ENCODE measurements at regions not wholly inside any gene's neighbourhood (a gene's known extent, or its start where the extent isn't known, plus 50 kb on each side); places are given as distances from the start of the nearest gene placed in this dataset.

GRCh38 chr18:29465526-29465925, 1288.6 kb upstream of the CDH2 start:
- Histone ChIP-seq H3K27me3 (ENCODE audit: low read depth, low read length) (no peaks in the 10 kb centered on the region), H3K9me3 (ENCODE audit: control insufficient read depth in 1 of 2, low read length in 2 of 2) (no peaks in the 10 kb centered on the region), H3K4me3 (ENCODE audit: low read depth in 1 of 2, low read length in 2 of 2) (no peak overlapping the region), H3K36me3 (ENCODE audit: control insufficient read depth in 1 of 2, insufficient read depth in 2 of 2, low read length in 2 of 2) (no peaks in the 10 kb centered on the region), H3K4me1 (ENCODE audit: control insufficient read depth in 1 of 2, insufficient read depth in 2 of 2, low read length in 2 of 2) (no peaks in the 10 kb centered on the region), H3K27ac (ENCODE audit: low read length) (no peak overlapping the region)

- Histone ChIP-seq H3K4me3 (ENCODE audit: low read depth in 1 of 2, low read length in 2 of 2) (no peak overlapping the region), H3K9me3 (ENCODE audit: control insufficient read depth in 1 of 2, low read length in 2 of 2) (no peaks in the 10 kb centered on the region), H3K4me1 (ENCODE audit: control insufficient read depth in 1 of 2, insufficient read depth in 2 of 2, low read length in 2 of 2) (no peaks in the 10 kb centered on the region), H3K27ac (ENCODE audit: low read length) (no peak overlapping the region), H3K27me3 (ENCODE audit: low read depth, low read length) (no peaks in the 10 kb centered on the region), H3K36me3 (ENCODE audit: control insufficient read depth in 1 of 2, insufficient read depth in 2 of 2, low read length in 2 of 2) (no peaks in the 10 kb centered on the region)
Observed at GRCh38 chr18:29459972-29460371, 1283.0 kb upstream of the CDH2 start.

GRCh38 chr18:29457316-29457889, 1280.5 kb upstream of the CDH2 start:
- H3K9me3 ChIP-seq (ENCODE audit: control insufficient read depth in 1 of 2, low read length in 2 of 2) = no peaks in the 10 kb centered on the region
- no peaks in the 10 kb centered on the region for H3K27me3 ChIP-seq (ENCODE audit: low read depth, low read length)
- H3K4me3 ChIP-seq (ENCODE audit: low read depth in 1 of 2, low read length in 2 of 2) = no peak overlapping the region
- H3K36me3 ChIP-seq (ENCODE audit: control insufficient read depth in 1 of 2, insufficient read depth in 2 of 2, low read length in 2 of 2) = no peaks in the 10 kb centered on the region
- H3K4me1 ChIP-seq (ENCODE audit: control insufficient read depth in 1 of 2, insufficient read depth in 2 of 2, low read length in 2 of 2) = no peaks in the 10 kb centered on the region
- H3K27ac ChIP-seq (ENCODE audit: low read length) = no peak overlapping the region

- no peaks in the 10 kb centered on the region for H3K36me3 ChIP-seq (ENCODE audit: control insufficient read depth in 1 of 2, insufficient read depth in 2 of 2, low read length in 2 of 2)
- H3K4me1 ChIP-seq (ENCODE audit: control insufficient read depth in 1 of 2, insufficient read depth in 2 of 2, low read length in 2 of 2) = no peaks in the 10 kb centered on the region
- no peaks in the 10 kb centered on the region for H3K9me3 ChIP-seq (ENCODE audit: control insufficient read depth in 1 of 2, low read length in 2 of 2)
- H3K4me3 ChIP-seq (ENCODE audit: low read depth in 1 of 2, low read length in 2 of 2) = no peak overlapping the region
- no peak overlapping the region for H3K27ac ChIP-seq (ENCODE audit: low read length)
- no peaks in the 10 kb centered on the region for H3K27me3 ChIP-seq (ENCODE audit: low read depth, low read length)
Observed at GRCh38 chr18:29449424-29449823, 1272.5 kb upstream of the CDH2 start.

- H3K9me3 ChIP-seq (ENCODE audit: control insufficient read depth in 1 of 2, low read length in 2 of 2) = no peaks in the 10 kb centered on the region
- no peak overlapping the region for H3K4me3 ChIP-seq (ENCODE audit: low read depth in 1 of 2, low read length in 2 of 2)
- no peaks in the 10 kb centered on the region for H3K36me3 ChIP-seq (ENCODE audit: control insufficient read depth in 1 of 2, insufficient read depth in 2 of 2, low read length in 2 of 2)
- no peak overlapping the region for H3K27ac ChIP-seq (ENCODE audit: low read length)
- no peaks in the 10 kb centered on the region for H3K27me3 ChIP-seq (ENCODE audit: low read depth, low read length)
- no peaks in the 10 kb centered on the region for H3K4me1 ChIP-seq (ENCODE audit: control insufficient read depth in 1 of 2, insufficient read depth in 2 of 2, low read length in 2 of 2)
Observed at GRCh38 chr18:29439398-29439797, 1262.5 kb upstream of the CDH2 start.

GRCh38 chr18:29436459-29436858, 1259.5 kb upstream of the CDH2 start:
- Histone ChIP-seq H3K27me3 (ENCODE audit: low read depth, low read length) (no peaks in the 10 kb centered on the region), H3K4me1 (ENCODE audit: control insufficient read depth in 1 of 2, insufficient read depth in 2 of 2, low read length in 2 of 2) (no peaks in the 10 kb centered on the region), H3K9me3 (ENCODE audit: control insufficient read depth in 1 of 2, low read length in 2 of 2) (no peaks in the 10 kb centered on the region), H3K4me3 (ENCODE audit: low read depth in 1 of 2, low read length in 2 of 2) (no peak overlapping the region), H3K36me3 (ENCODE audit: control insufficient read depth in 1 of 2, insufficient read depth in 2 of 2, low read length in 2 of 2) (no peaks in the 10 kb centered on the region), H3K27ac (ENCODE audit: low read length) (no peak overlapping the region)

GRCh38 chr18:29434650-29435049, 1257.7 kb upstream of the CDH2 start:
- no peaks in the 10 kb centered on the region for H3K9me3 ChIP-seq (ENCODE audit: control insufficient read depth in 1 of 2, low read length in 2 of 2)
- no peak overlapping the region for H3K27ac ChIP-seq (ENCODE audit: low read length)
- no peak overlapping the region for H3K4me3 ChIP-seq (ENCODE audit: low read depth in 1 of 2, low read length in 2 of 2)
- no peaks in the 10 kb centered on the region for H3K27me3 ChIP-seq (ENCODE audit: low read depth, low read length)
- H3K4me1 ChIP-seq (ENCODE audit: control insufficient read depth in 1 of 2, insufficient read depth in 2 of 2, low read length in 2 of 2) = no peaks in the 10 kb centered on the region
- H3K36me3 ChIP-seq (ENCODE audit: control insufficient read depth in 1 of 2, insufficient read depth in 2 of 2, low read length in 2 of 2) = no peaks in the 10 kb centered on the region

GRCh38 chr18:29430416-29430815, 1253.5 kb upstream of the CDH2 start:
- no peaks in the 10 kb centered on the region for H3K4me1 ChIP-seq (ENCODE audit: control insufficient read depth in 1 of 2, insufficient read depth in 2 of 2, low read length in 2 of 2)
- no peak overlapping the region for H3K27ac ChIP-seq (ENCODE audit: low read length)
- H3K9me3 ChIP-seq (ENCODE audit: control insufficient read depth in 1 of 2, low read length in 2 of 2) = no peaks in the 10 kb centered on the region
- no peak overlapping the region for H3K4me3 ChIP-seq (ENCODE audit: low read depth in 1 of 2, low read length in 2 of 2)
- no peaks in the 10 kb centered on the region for H3K36me3 ChIP-seq (ENCODE audit: control insufficient read depth in 1 of 2, insufficient read depth in 2 of 2, low read length in 2 of 2)
- H3K27me3 ChIP-seq (ENCODE audit: low read depth, low read length) = no peaks in the 10 kb centered on the region

- no peak overlapping the region for H3K4me3 ChIP-seq (ENCODE audit: low read depth in 1 of 2, low read length in 2 of 2)
- H3K9me3 ChIP-seq (ENCODE audit: control insufficient read depth in 1 of 2, low read length in 2 of 2) = peaks cover 0 to under 1% of the 10 kb centered on the region in 2 donors
- no peak overlapping the region for H3K27ac ChIP-seq (ENCODE audit: low read length)
- H3K4me1 ChIP-seq (ENCODE audit: control insufficient read depth in 1 of 2, insufficient read depth in 2 of 2, low read length in 2 of 2) = no peaks in the 10 kb centered on the region
- no peaks in the 10 kb centered on the region for H3K36me3 ChIP-seq (ENCODE audit: control insufficient read depth in 1 of 2, insufficient read depth in 2 of 2, low read length in 2 of 2)
- no peaks in the 10 kb centered on the region for H3K27me3 ChIP-seq (ENCODE audit: low read depth, low read length)
Observed at GRCh38 chr18:29418136-29418535, 1241.2 kb upstream of the CDH2 start.

- H3K27me3 ChIP-seq (ENCODE audit: low read depth, low read length) = no peaks in the 10 kb centered on the region
- no peak overlapping the region for H3K27ac ChIP-seq (ENCODE audit: low read length)
- no peaks in the 10 kb centered on the region for H3K36me3 ChIP-seq (ENCODE audit: control insufficient read depth in 1 of 2, insufficient read depth in 2 of 2, low read length in 2 of 2)
- no peak overlapping the region for H3K4me3 ChIP-seq (ENCODE audit: low read depth in 1 of 2, low read length in 2 of 2)
- no peaks in the 10 kb centered on the region for H3K9me3 ChIP-seq (ENCODE audit: control insufficient read depth in 1 of 2, low read length in 2 of 2)
- H3K4me1 ChIP-seq (ENCODE audit: control insufficient read depth in 1 of 2, insufficient read depth in 2 of 2, low read length in 2 of 2) = no peaks in the 10 kb centered on the region
Observed at GRCh38 chr18:29406996-29407395, 1230.1 kb upstream of the CDH2 start.

- Histone ChIP-seq H3K27me3 (ENCODE audit: low read depth, low read length) (no peaks in the 10 kb centered on the region), H3K4me3 (ENCODE audit: low read depth in 1 of 2, low read length in 2 of 2) (no peak overlapping the region), H3K9me3 (ENCODE audit: control insufficient read depth in 1 of 2, low read length in 2 of 2) (no peaks in the 10 kb centered on the region), H3K27ac (ENCODE audit: low read length) (no peak overlapping the region), H3K4me1 (ENCODE audit: control insufficient read depth in 1 of 2, insufficient read depth in 2 of 2, low read length in 2 of 2) (no peaks in the 10 kb centered on the region), H3K36me3 (ENCODE audit: control insufficient read depth in 1 of 2, insufficient read depth in 2 of 2, low read length in 2 of 2) (no peaks in the 10 kb centered on the region)
Observed at GRCh38 chr18:29397536-29397935, 1220.6 kb upstream of the CDH2 start.

Measured in muscle layer of duodenum (tissue), 2 donors.